WTC11 (cell line): ENCODE measurements at regions not wholly inside any gene's neighbourhood (a gene's known extent, or its start where the extent isn't known, plus 50 kb on each side); places are given as distances from the start of the nearest gene placed in this dataset.

Source experiments
- ATAC-seq: fragments of 200-7000 bp; cut with Tn5 transposase; 2 replicates; pipeline ENCODE4 v1.10.0; 2021; ENCODE audit warnings: mild to moderate bottlenecking, moderate library complexity
- CTCF ChIA-PET: fragments of 300-600 bp; sonication (Branson Sonifier 250); formaldehyde crosslinking; loops from one replicate; lab custom pipeline; 2021; ENCODE audit warnings: antibody characterized with exemption; lab: Charles Lee
- POLR2A ChIA-PET: fragments of 350-600 bp; sonication (Branson Sonifier 250); formaldehyde crosslinking; loops from one replicate; lab custom pipeline; 2021; ENCODE audit warnings: antibody characterized with exemption; lab: Charles Lee
- DNase-seq: peaks from one replicate; pipeline ENCODE4 v3.0.0; 2021; ENCODE audit warnings: low spot score
- H3K27ac Mint-ChIP-seq: 2 replicates; pipeline ENCODE4 v1.8.0; 2021; ENCODE audit warnings: mixed read lengths
- H3K27me3 Mint-ChIP-seq: 2 replicates; pipeline ENCODE4 v1.8.0; 2021; ENCODE audit warnings: low read depth, mild to moderate bottlenecking, moderate library complexity, mixed read lengths
- H3K36me3 Mint-ChIP-seq: 2 replicates; pipeline ENCODE4 v1.8.0; 2021; ENCODE audit warnings: mixed read lengths
- H3K4me1 Mint-ChIP-seq: 2 replicates; pipeline ENCODE4 v1.8.0; 2022; ENCODE audit warnings: mixed read lengths
- H3K4me3 Mint-ChIP-seq: 2 replicates; pipeline ENCODE4 v1.8.0; 2021; ENCODE audit warnings: mild to moderate bottlenecking, moderate library complexity, mixed read lengths
- H3K9me3 Mint-ChIP-seq: 2 replicates; pipeline ENCODE4 v1.8.0; 2021; ENCODE audit warnings: mixed read lengths
- EMX1 ChIP-seq: fragments of 250-450 bp; sonication (Bioruptor Pico); IDR thresholded peaks from 2 replicates; pipeline ENCODE4 v1.8.0; 2021; ENCODE audit warnings: mild to moderate bottlenecking
- ETV6 ChIP-seq: sonication (generic); formaldehyde crosslinking; IDR thresholded peaks from 2 replicates; pipeline ENCODE4 v1.8.1; 2022; ENCODE audit warnings: mild to moderate bottlenecking, missing genetic modification reagents
- GRHL2 ChIP-seq: fragments of 250-450 bp; sonication (Bioruptor Pico); IDR thresholded peaks from 2 replicates; pipeline ENCODE4 v1.8.0; 2022; ENCODE audit warnings: mild to moderate bottlenecking, moderate library complexity; ENCODE audit not compliant: insufficient replicate concordance, severe bottlenecking
- GTF2I ChIP-seq: fragments of 250-450 bp; sonication (Bioruptor Pico); conservative IDR thresholded peaks from 2 replicates; pipeline ENCODE4 v1.4.0; 2021; ENCODE audit warnings: mild to moderate bottlenecking
- PRRX2 ChIP-seq: fragments of 250-450 bp; sonication (Bioruptor Pico); IDR thresholded peaks from 2 replicates; pipeline ENCODE4 v1.8.0; 2021; ENCODE audit warnings: mild to moderate bottlenecking
- RELA ChIP-seq: sonication (generic); formaldehyde crosslinking; IDR thresholded peaks from 2 replicates; pipeline ENCODE4 v1.8.1; 2022; ENCODE audit warnings: missing genetic modification reagents, mild to moderate bottlenecking, borderline replicate concordance
- SMAD4 ChIP-seq: sonication (generic); formaldehyde crosslinking; IDR thresholded peaks from 2 replicates; pipeline ENCODE4 v1.8.0; 2022; ENCODE audit warnings: mild to moderate bottlenecking, missing genetic modification reagents
- SP1 ChIP-seq: sonication (generic); formaldehyde crosslinking; conservative IDR thresholded peaks from 2 replicates; pipeline ENCODE4 v1.8.1; 2022; ENCODE audit warnings: missing genetic modification reagents
- TEAD4 ChIP-seq: sonication (generic); formaldehyde crosslinking; IDR thresholded peaks from 2 replicates; pipeline ENCODE4 v1.8.0; 2022; ENCODE audit warnings: mild to moderate bottlenecking, missing genetic modification reagents
- ZNF138 ChIP-seq: sonication (generic); formaldehyde crosslinking; conservative IDR thresholded peaks from 2 replicates; pipeline ENCODE4 v1.8.1; 2022; ENCODE audit warnings: mild to moderate bottlenecking, moderate library complexity, missing genetic modification reagents
- ZNF317 ChIP-seq: sonication (generic); formaldehyde crosslinking; IDR thresholded peaks from 2 replicates; pipeline ENCODE4 v1.8.1; 2023; ENCODE audit warnings: low read depth, mild to moderate bottlenecking, moderate library complexity, missing genetic modification reagents, borderline replicate concordance
- ZNF396 ChIP-seq: fragments of 250-450 bp; sonication (Bioruptor Pico); IDR thresholded peaks from 2 replicates; pipeline ENCODE4 v1.8.0; 2021; ENCODE audit warnings: mild to moderate bottlenecking, moderate library complexity, borderline replicate concordance
- ZNF416 ChIP-seq: fragments of 250-450 bp; sonication (Bioruptor Pico); IDR thresholded peaks from 2 replicates; pipeline ENCODE4 v1.9.0; 2021; ENCODE audit warnings: mild to moderate bottlenecking, inconsistent platforms
- ZNF671 ChIP-seq: fragments of 250-450 bp; sonication (Bioruptor Pico); IDR thresholded peaks from 2 replicates; pipeline ENCODE4 v1.8.0; 2021; ENCODE audit warnings: mild to moderate bottlenecking
- TF ChIP-seq, protein P1 (sequence below): sonication (generic); formaldehyde crosslinking; IDR thresholded peaks from 2 replicates; pipeline ENCODE4 v1.8.0; 2022; ENCODE audit warnings: mild to moderate bottlenecking, missing genetic modification reagents
- TF ChIP-seq, protein P2 (sequence below): sonication (generic); formaldehyde crosslinking; IDR thresholded peaks from 2 replicates; pipeline ENCODE4 v1.8.1; 2022; ENCODE audit warnings: mild to moderate bottlenecking, missing genetic modification reagents, moderate library complexity, borderline replicate concordance
- TF ChIP-seq, protein P3 (sequence below): sonication (generic); formaldehyde crosslinking; IDR thresholded peaks from 2 replicates; pipeline ENCODE4 v1.8.1; 2022; ENCODE audit warnings: missing genetic modification reagents, borderline replicate concordance
- TF ChIP-seq, protein P4 (sequence below): fragments of 250-450 bp; sonication (Bioruptor Pico); IDR thresholded peaks from 2 replicates; pipeline ENCODE4 v1.9.0; 2021; ENCODE audit warnings: mild to moderate bottlenecking, borderline replicate concordance
- TF ChIP-seq, protein P5 (sequence below): sonication (generic); formaldehyde crosslinking; IDR thresholded peaks from 2 replicates; pipeline ENCODE4 v1.8.0; 2023; ENCODE audit warnings: mild to moderate bottlenecking, missing genetic modification reagents
- TF ChIP-seq, protein P6 (sequence below): sonication (generic); formaldehyde crosslinking; conservative IDR thresholded peaks from 2 replicates; pipeline ENCODE4 v1.8.1; 2023; ENCODE audit warnings: mild to moderate bottlenecking, low read depth, missing genetic modification reagents, moderate library complexity

DNA sequence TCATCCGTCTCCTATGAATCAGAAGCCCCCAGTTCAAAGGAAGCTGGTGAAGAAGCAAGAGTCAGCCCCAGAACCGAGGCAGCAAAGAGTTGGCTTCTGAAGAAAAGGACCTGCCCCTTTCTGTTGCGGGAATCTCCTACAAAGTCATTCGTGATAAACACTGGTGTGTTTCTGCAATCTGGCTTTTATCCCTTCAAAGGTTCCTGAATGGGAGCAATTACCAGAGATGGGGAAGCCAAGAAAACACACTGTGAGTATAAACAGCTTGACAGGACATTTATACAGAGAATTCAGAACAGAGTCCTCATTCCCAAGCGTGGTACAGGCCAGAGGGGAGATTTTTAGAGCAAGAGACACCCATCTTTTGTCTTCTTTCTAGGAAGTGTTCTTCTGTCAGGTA lies 226.8 kb upstream of the LNX1 start:
- CTCF ChIA-PET: interaction anchor here (1.7 kb wide), 1 partner anchor 416 kb away, joined by 4 read pairs; no protein-coding TSS in a partner anchor
- no peaks in the 10 kb centered on the region; the same call in 1 of the 2 replicates for H3K27me3 Mint-ChIP-seq
- POLR2A ChIA-PET: no interaction called here
- DNase-seq: no peak
- H3K36me3 Mint-ChIP-seq: no peaks in the 10 kb centered on the region
- H3K27ac Mint-ChIP-seq: no peak overlapping the region
- no peaks in the 10 kb centered on the region for H3K9me3 Mint-ChIP-seq
- ATAC-seq: no peak
- no peak for TF ChIP-seq ZNF396
- no peak for TF ChIP-seq ETV6 (CRISPR knock-in tag)
- TF ChIP-seq, protein P1, sequence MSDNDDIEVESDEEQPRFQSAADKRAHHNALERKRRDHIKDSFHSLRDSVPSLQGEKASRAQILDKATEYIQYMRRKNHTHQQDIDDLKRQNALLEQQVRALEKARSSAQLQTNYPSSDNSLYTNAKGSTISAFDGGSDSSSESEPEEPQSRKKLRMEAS (CRISPR knock-in tag): no peak
- TF ChIP-seq, protein P2, sequence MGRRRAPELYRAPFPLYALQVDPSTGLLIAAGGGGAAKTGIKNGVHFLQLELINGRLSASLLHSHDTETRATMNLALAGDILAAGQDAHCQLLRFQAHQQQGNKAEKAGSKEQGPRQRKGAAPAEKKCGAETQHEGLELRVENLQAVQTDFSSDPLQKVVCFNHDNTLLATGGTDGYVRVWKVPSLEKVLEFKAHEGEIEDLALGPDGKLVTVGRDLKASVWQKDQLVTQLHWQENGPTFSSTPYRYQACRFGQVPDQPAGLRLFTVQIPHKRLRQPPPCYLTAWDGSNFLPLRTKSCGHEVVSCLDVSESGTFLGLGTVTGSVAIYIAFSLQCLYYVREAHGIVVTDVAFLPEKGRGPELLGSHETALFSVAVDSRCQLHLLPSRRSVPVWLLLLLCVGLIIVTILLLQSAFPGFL (CRISPR knock-in tag): no peak
- TF ChIP-seq SMAD4 (CRISPR knock-in tag): no peak
- TF ChIP-seq TEAD4: no peak
- no peak for TF ChIP-seq EMX1 (CRISPR knock-in tag)
- TF ChIP-seq, protein P3, sequence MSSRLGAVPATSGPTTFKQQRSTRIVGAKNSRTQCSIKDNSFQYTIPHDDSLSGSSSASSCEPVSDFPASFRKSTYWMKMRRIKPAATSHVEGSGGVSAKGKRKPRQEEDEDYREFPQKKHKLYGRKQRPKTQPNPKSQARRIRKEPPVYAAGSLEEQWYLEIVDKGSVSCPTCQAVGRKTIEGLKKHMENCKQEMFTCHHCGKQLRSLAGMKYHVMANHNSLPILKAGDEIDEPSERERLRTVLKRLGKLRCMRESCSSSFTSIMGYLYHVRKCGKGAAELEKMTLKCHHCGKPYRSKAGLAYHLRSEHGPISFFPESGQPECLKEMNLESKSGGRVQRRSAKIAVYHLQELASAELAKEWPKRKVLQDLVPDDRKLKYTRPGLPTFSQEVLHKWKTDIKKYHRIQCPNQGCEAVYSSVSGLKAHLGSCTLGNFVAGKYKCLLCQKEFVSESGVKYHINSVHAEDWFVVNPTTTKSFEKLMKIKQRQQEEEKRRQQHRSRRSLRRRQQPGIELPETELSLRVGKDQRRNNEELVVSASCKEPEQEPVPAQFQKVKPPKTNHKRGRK (CRISPR knock-in tag): no peak
- TF ChIP-seq PRRX2: no peak
- TF ChIP-seq, protein P4, sequence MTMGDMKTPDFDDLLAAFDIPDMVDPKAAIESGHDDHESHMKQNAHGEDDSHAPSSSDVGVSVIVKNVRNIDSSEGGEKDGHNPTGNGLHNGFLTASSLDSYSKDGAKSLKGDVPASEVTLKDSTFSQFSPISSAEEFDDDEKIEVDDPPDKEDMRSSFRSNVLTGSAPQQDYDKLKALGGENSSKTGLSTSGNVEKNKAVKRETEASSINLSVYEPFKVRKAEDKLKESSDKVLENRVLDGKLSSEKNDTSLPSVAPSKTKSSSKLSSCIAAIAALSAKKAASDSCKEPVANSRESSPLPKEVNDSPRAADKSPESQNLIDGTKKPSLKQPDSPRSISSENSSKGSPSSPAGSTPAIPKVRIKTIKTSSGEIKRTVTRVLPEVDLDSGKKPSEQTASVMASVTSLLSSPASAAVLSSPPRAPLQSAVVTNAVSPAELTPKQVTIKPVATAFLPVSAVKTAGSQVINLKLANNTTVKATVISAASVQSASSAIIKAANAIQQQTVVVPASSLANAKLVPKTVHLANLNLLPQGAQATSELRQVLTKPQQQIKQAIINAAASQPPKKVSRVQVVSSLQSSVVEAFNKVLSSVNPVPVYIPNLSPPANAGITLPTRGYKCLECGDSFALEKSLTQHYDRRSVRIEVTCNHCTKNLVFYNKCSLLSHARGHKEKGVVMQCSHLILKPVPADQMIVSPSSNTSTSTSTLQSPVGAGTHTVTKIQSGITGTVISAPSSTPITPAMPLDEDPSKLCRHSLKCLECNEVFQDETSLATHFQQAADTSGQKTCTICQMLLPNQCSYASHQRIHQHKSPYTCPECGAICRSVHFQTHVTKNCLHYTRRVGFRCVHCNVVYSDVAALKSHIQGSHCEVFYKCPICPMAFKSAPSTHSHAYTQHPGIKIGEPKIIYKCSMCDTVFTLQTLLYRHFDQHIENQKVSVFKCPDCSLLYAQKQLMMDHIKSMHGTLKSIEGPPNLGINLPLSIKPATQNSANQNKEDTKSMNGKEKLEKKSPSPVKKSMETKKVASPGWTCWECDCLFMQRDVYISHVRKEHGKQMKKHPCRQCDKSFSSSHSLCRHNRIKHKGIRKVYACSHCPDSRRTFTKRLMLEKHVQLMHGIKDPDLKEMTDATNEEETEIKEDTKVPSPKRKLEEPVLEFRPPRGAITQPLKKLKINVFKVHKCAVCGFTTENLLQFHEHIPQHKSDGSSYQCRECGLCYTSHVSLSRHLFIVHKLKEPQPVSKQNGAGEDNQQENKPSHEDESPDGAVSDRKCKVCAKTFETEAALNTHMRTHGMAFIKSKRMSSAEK (CRISPR knock-in tag): no peak
- TF ChIP-seq ZNF138: no peak
- TF ChIP-seq SP1 (CRISPR knock-in tag): no peak
- TF ChIP-seq ZNF416 (CRISPR knock-in tag): no peak
- H3K4me1 Mint-ChIP-seq: peaks cover 5% of the 10 kb centered on the region; the same call in 1 of the 2 replicates
- H3K4me3 Mint-ChIP-seq: no peak overlapping the region

DNA sequence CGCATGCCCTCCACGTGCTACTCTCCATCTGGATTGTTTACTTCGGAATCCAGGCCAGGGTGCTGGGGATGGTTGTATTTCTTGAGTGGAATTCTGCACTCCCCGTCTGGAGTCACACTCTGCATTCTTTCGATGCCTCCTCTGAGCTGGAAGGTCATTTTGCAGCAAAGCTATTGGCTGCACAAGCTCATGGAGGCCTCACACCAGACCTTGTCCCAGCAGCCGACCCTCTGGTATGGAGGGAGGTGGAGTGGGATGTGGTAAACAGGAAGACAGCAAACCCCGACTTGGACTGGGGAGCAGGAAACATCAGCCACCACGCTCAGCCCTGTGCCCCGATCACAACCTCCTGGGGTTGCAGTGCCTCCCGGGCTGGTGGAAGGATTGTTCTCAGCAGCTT lies 225.3 kb upstream of the LNX1 start:
- no peaks in the 10 kb centered on the region for H3K36me3 Mint-ChIP-seq
- CTCF ChIA-PET: interaction anchor here (1.4 kb wide), 1 partner anchor 417 kb away, joined by 4 read pairs; no protein-coding TSS in a partner anchor
- ATAC-seq: no peak
- POLR2A ChIA-PET: no interaction called here
- peaks cover 4% of the 10 kb centered on the region; the same call in 1 of the 2 replicates for H3K4me1 Mint-ChIP-seq
- no peaks in the 10 kb centered on the region for H3K9me3 Mint-ChIP-seq
- TF ChIP-seq, protein P5, sequence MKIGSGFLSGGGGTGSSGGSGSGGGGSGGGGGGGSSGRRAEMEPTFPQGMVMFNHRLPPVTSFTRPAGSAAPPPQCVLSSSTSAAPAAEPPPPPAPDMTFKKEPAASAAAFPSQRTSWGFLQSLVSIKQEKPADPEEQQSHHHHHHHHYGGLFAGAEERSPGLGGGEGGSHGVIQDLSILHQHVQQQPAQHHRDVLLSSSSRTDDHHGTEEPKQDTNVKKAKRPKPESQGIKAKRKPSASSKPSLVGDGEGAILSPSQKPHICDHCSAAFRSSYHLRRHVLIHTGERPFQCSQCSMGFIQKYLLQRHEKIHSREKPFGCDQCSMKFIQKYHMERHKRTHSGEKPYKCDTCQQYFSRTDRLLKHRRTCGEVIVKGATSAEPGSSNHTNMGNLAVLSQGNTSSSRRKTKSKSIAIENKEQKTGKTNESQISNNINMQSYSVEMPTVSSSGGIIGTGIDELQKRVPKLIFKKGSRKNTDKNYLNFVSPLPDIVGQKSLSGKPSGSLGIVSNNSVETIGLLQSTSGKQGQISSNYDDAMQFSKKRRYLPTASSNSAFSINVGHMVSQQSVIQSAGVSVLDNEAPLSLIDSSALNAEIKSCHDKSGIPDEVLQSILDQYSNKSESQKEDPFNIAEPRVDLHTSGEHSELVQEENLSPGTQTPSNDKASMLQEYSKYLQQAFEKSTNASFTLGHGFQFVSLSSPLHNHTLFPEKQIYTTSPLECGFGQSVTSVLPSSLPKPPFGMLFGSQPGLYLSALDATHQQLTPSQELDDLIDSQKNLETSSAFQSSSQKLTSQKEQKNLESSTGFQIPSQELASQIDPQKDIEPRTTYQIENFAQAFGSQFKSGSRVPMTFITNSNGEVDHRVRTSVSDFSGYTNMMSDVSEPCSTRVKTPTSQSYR (CRISPR knock-in tag): no peak
- TF ChIP-seq, protein P6, sequence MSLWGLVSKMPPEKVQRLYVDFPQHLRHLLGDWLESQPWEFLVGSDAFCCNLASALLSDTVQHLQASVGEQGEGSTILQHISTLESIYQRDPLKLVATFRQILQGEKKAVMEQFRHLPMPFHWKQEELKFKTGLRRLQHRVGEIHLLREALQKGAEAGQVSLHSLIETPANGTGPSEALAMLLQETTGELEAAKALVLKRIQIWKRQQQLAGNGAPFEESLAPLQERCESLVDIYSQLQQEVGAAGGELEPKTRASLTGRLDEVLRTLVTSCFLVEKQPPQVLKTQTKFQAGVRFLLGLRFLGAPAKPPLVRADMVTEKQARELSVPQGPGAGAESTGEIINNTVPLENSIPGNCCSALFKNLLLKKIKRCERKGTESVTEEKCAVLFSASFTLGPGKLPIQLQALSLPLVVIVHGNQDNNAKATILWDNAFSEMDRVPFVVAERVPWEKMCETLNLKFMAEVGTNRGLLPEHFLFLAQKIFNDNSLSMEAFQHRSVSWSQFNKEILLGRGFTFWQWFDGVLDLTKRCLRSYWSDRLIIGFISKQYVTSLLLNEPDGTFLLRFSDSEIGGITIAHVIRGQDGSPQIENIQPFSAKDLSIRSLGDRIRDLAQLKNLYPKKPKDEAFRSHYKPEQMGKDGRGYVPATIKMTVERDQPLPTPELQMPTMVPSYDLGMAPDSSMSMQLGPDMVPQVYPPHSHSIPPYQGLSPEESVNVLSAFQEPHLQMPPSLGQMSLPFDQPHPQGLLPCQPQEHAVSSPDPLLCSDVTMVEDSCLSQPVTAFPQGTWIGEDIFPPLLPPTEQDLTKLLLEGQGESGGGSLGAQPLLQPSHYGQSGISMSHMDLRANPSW (CRISPR knock-in tag): no peak
- TF ChIP-seq GTF2I (no peak), ZNF671 (CRISPR knock-in tag) (no peak), PRRX2 (no peak), RELA (CRISPR knock-in tag) (no peak), ZNF317 (no peak), GRHL2 (CRISPR knock-in tag) (no peak)
- DNase-seq: no peak
- H3K4me3 Mint-ChIP-seq: no peak overlapping the region
- H3K27me3 Mint-ChIP-seq: no peaks in the 10 kb centered on the region; the same call in 1 of the 2 replicates
- H3K27ac Mint-ChIP-seq: no peak overlapping the region
